Left ventricle myocardium inferior (tissue), 1 donor: ENCODE measurements at regions not wholly inside any gene's neighbourhood (a gene's known extent, or its start where the extent isn't known, plus 50 kb on each side); places are given as distances from the start of the nearest gene placed in this dataset.

Experiments
- DNase-seq: peaks from one replicate; pipeline ENCODE4 v3.0.0-alpha.2; 2020
- H3K27ac ChIP-seq: fragments of 200-600 bp; replicated peaks from 2 replicates; pipeline ENCODE4 v1.8.0; 2021
- H3K27me3 ChIP-seq: fragments of 200-600 bp; 2 replicates; pipeline ENCODE4 v1.8.0; 2021; ENCODE audit warnings: low read depth
- H3K36me3 ChIP-seq: fragments of 200-600 bp; 2 replicates; pipeline ENCODE4 v1.8.0; 2021
- H3K4me1 ChIP-seq: fragments of 200-600 bp; 2 replicates; pipeline ENCODE4 v1.8.0; 2021
- H3K4me3 ChIP-seq: fragments of 200-600 bp; 2 replicates; pipeline ENCODE4 v1.8.0; 2021; ENCODE audit warnings: mild to moderate bottlenecking, moderate library complexity
- H3K9me3 ChIP-seq: fragments of 200-600 bp; replicated peaks from 2 replicates; pipeline ENCODE4 v1.8.0; 2021
- CTCF ChIP-seq: fragments of 200-600 bp; IDR thresholded peaks from 2 replicates; pipeline ENCODE4 v1.8.0; 2021; ENCODE audit warnings: antibody characterized with exemption, mild to moderate bottlenecking, borderline replicate concordance
- intact Hi-C: fragments of 100-400 bp; cut with micrococcal nuclease; formaldehyde crosslinking; loops from one replicate; pipeline ENCODE4 v1.11.0; 2022
- donor health status: DM: no; HTN: yes; CAD: no; lungs with severe emphysema.

- DNase-seq: no peak
- intact Hi-C loops: no loop called here
- TF ChIP-seq CTCF: no peak
- H3K9me3 ChIP-seq: no peaks in the 10 kb centered on the region
- H3K36me3 ChIP-seq: no peaks in the 10 kb centered on the region
- H3K27me3 ChIP-seq: no peaks in the 10 kb centered on the region
- H3K4me1 ChIP-seq: peaks cover 4% of the 10 kb centered on the region
- no peak overlapping the region for H3K4me3 ChIP-seq
- H3K27ac ChIP-seq: no peak overlapping the region
Observed at GRCh38 chr1:57517587-57518374, 93.9 kb upstream of the DAB1 start.

GRCh38 chr1:57512386-57512785 lies 88.5 kb upstream of the DAB1 start:
- no peaks in the 10 kb centered on the region for H3K9me3 ChIP-seq
- no peaks in the 10 kb centered on the region for H3K36me3 ChIP-seq
- no peak for DNase-seq
- H3K27ac ChIP-seq: no peak overlapping the region
- H3K4me1 ChIP-seq: peaks cover 12% of the 10 kb centered on the region
- intact Hi-C loops: no loop called here
- no peaks in the 10 kb centered on the region for H3K27me3 ChIP-seq
- TF ChIP-seq CTCF: no peak
- no peak overlapping the region for H3K4me3 ChIP-seq

- Histone ChIP-seq H3K27ac (no peak overlapping the region), H3K9me3 (no peaks in the 10 kb centered on the region), H3K4me3 (no peak overlapping the region), H3K27me3 (no peaks in the 10 kb centered on the region), H3K4me1 (no peaks in the 10 kb centered on the region), H3K36me3 (no peaks in the 10 kb centered on the region)
- no peak for TF ChIP-seq CTCF
- intact Hi-C loops: no loop called here
- DNase-seq: no peak
Observed at GRCh38 chr1:57506941-57507340, 83.1 kb upstream of the DAB1 start.

GRCh38 chr1:57503337-57503736 lies 79.5 kb upstream of the DAB1 start:
- Histone ChIP-seq H3K9me3 (no peaks in the 10 kb centered on the region), H3K27ac (no peak overlapping the region), H3K4me1 (no peaks in the 10 kb centered on the region), H3K36me3 (no peaks in the 10 kb centered on the region), H3K4me3 (no peak overlapping the region), H3K27me3 (no peaks in the 10 kb centered on the region)
- intact Hi-C loops: no loop called here
- no peak for TF ChIP-seq CTCF
- no peak for DNase-seq

- Histone ChIP-seq H3K27ac (no peak overlapping the region), H3K27me3 (no peaks in the 10 kb centered on the region), H3K4me3 (no peak overlapping the region), H3K4me1 (peaks cover 5% of the 10 kb centered on the region), H3K36me3 (no peaks in the 10 kb centered on the region), H3K9me3 (no peaks in the 10 kb centered on the region)
- intact Hi-C loops: no loop called here
- no peak for DNase-seq
- TF ChIP-seq CTCF: no peak
Observed at GRCh38 chr1:57500136-57500830, 76.4 kb upstream of the DAB1 start.
